ENCODE measurements at regions not wholly inside any gene's neighbourhood (a gene's known extent, or its start where the extent isn't known, plus 50 kb on each side); places are given as distances from the start of the nearest gene placed in this dataset.
"Not testable (repeated sequence)": the region's sequence is repeated elsewhere in the genome, so short reads cannot be mapped to it uniquely, and the experiment has no call there.

GRCh38 chr13:33561627-33562026 lies 256.3 kb upstream of the RFC3 start:
- no peak for DNase-seq

GRCh38 chr13:33571618-33572017 lies 246.3 kb upstream of the RFC3 start:
- no peak for DNase-seq

GRCh38 chr13:33572322-33572721 lies 245.6 kb upstream of the RFC3 start:
- DNase-seq: not testable (repeated sequence)

- no peak for DNase-seq
Observed at GRCh38 chr13:33575378-33575777, 242.6 kb upstream of the RFC3 start.

- DNase-seq: no peak
Observed at GRCh38 chr13:33577007-33577406, 240.9 kb upstream of the RFC3 start.

GRCh38 chr13:33578786-33579185 lies 239.2 kb upstream of the RFC3 start:
- DNase-seq: no peak

GRCh38 chr13:33582121-33582520 lies 235.8 kb upstream of the RFC3 start:
- DNase-seq: no peak

- no peak for DNase-seq
Observed at GRCh38 chr13:33583398-33583797, 234.6 kb upstream of the RFC3 start.

- DNase-seq: no peak
Observed at GRCh38 chr13:33590936-33591335, 227.0 kb upstream of the RFC3 start.

GRCh38 chr13:33606692-33607091 lies 211.3 kb upstream of the RFC3 start:
- DNase-seq: no peak

- DNase-seq: no peak
Observed at GRCh38 chr13:33610438-33611120, 207.4 kb upstream of the RFC3 start.

- no peak for DNase-seq
Observed at GRCh38 chr13:33611121-33611805, 206.7 kb upstream of the RFC3 start.

- no peak for DNase-seq
Observed at GRCh38 chr13:33612641-33613638, 205.0 kb upstream of the RFC3 start.

GRCh38 chr13:33615436-33615835 lies 202.5 kb upstream of the RFC3 start:
- no peak for DNase-seq

GRCh38 chr13:33616130-33616529 lies 201.8 kb upstream of the RFC3 start:
- DNase-seq: no peak

- no peak for DNase-seq
Observed at GRCh38 chr13:33617055-33617454, 200.9 kb upstream of the RFC3 start.

GRCh38 chr13:33624253-33624652 lies 193.7 kb upstream of the RFC3 start:
- no peak for DNase-seq

- DNase-seq: no peak
Observed at GRCh38 chr13:33624740-33625139, 193.2 kb upstream of the RFC3 start.

- no peak for DNase-seq
Observed at GRCh38 chr13:33626407-33626806, 191.5 kb upstream of the RFC3 start.

GRCh38 chr13:33628662-33629061 lies 189.3 kb upstream of the RFC3 start:
- DNase-seq: no peak

GRCh38 chr13:33629605-33630360 lies 188.2 kb upstream of the RFC3 start:
- DNase-seq: no peak

GRCh38 chr13:33633701-33634545 lies 184.0 kb upstream of the RFC3 start:
- DNase-seq: no peak

All from NK-92 treated with Interleukin-12 subunit alpha and Interleukin-12 subunit beta, amount 100 ng/mL, for 24 hours (cell line).